Endothelial cell of umbilical vein (primary cell): ENCODE measurements at regions not wholly inside any gene's neighbourhood (a gene's known extent, or its start where the extent isn't known, plus 50 kb on each side); places are given as distances from the start of the nearest gene placed in this dataset.
"Not testable (repeated sequence)": the region's sequence is repeated elsewhere in the genome, so short reads cannot be mapped to it uniquely, and the experiment has no call there.

Experiments used
- BruUV-seq: library from RNA; stranded (reverse); fragments of 400-500 nt; replicated peaks from 2 replicates; lab custom pipeline; 2021; lab: Mats Ljungman, UMichigan
- CTCF ChIA-PET: fragments of 300-600, 350-600 bp; sonication (Branson Sonifier 250); formaldehyde crosslinking; loops from one replicate; lab custom pipeline; 2021; ENCODE audit warnings: antibody characterized with exemption, inconsistent platforms; lab: Charles Lee
- POLR2A ChIA-PET: fragments of 300-600, 350-600 bp; sonication (Branson Sonifier 250); formaldehyde crosslinking; loops from one replicate; lab custom pipeline; 2021; ENCODE audit warnings: antibody characterized with exemption, inconsistent platforms; lab: Charles Lee
- DNase-seq: peaks from one replicate; pipeline ENCODE4 v3.0.0-alpha.2; 2011; ENCODE audit warnings: low read depth, low spot score
- FAIRE-seq: peaks from 2 replicates; lab custom pipeline; 2011; peaks lifted over from hg19 to GRCh38; lab: Jason Lieb, UNC
- H2AFZ ChIP-seq: 2 replicates; pipeline ENCODE4 v1.6.0; 2012; ENCODE audit warnings: low read depth, low read length, control low read depth, inconsistent platforms
- H3K27ac ChIP-seq: 2 replicates; pipeline ENCODE4 v1.5.1; 2011; ENCODE audit warnings: low read depth, mild to moderate bottlenecking, control low read depth, low read length, moderate library complexity; ENCODE audit not compliant: insufficient read depth
- H3K27me3 ChIP-seq, 2 experiments: 2 replicates each; pipeline versions ENCODE4 v1.6.0 to v1.6.1; 2011; ENCODE audit warnings: low read length in 2 of 2, mixed read lengths in 1 of 2; ENCODE audit not compliant: control insufficient read depth in 2 of 2, insufficient read depth in 2 of 2
- H3K36me3 ChIP-seq, 2 experiments: 2 replicates in 1 of 2; 3 replicates in 1 of 2; pipeline ENCODE4 v1.5.1; 2011; ENCODE audit warnings: low read length in 2 of 2, mild to moderate bottlenecking in 1 of 2, moderate library complexity in 1 of 2; ENCODE audit not compliant: control insufficient read depth in 2 of 2, insufficient read depth in 2 of 2; ENCODE audit errors: extremely low read depth in 1 of 2
- H3K4me1 ChIP-seq: 3 replicates; pipeline ENCODE4 v1.5.1; 2011; ENCODE audit warnings: mild to moderate bottlenecking, low read length; ENCODE audit not compliant: control insufficient read depth, insufficient read depth; ENCODE audit errors: extremely low read depth
- H3K4me2 ChIP-seq: 2 replicates; pipeline ENCODE4 v1.6.1; 2011; ENCODE audit warnings: low read length, control low read depth, mixed read lengths; ENCODE audit not compliant: insufficient read depth
- H3K4me3 ChIP-seq, 3 experiments: fragments of 200-600 bp in 1 of 3; sonication (generic), shearing (Covaris generic) in 1 of 3; replicated peaks in 1 of 3; 2 replicates each; pipeline ENCODE4 v1.5.1; 2011 to 2016; ENCODE audit warnings: control low read depth in 3 of 3, low read length in 3 of 3, mild to moderate bottlenecking in 2 of 3, inconsistent platforms in 1 of 3, low read depth in 1 of 3, moderate library complexity in 1 of 3; ENCODE audit not compliant: insufficient read depth in 1 of 3
- H3K79me2 ChIP-seq: 2 replicates; pipeline ENCODE4 v1.6.0; 2012; ENCODE audit warnings: low read length, inconsistent platforms; ENCODE audit not compliant: control insufficient read depth, insufficient read depth
- H3K9ac ChIP-seq: replicated peaks from 2 replicates; pipeline ENCODE3; 2011; ENCODE audit warnings: low read length, control low read depth; ENCODE audit not compliant: insufficient read depth; ENCODE audit errors: extremely low read depth
- H3K9me1 ChIP-seq: replicated peaks from 3 replicates; pipeline ENCODE4 v1.6.0; 2011; ENCODE audit warnings: mild to moderate bottlenecking, low read length; ENCODE audit not compliant: control insufficient read depth, insufficient read depth; ENCODE audit errors: extremely low read depth
- H3K9me3 ChIP-seq: replicated peaks from 2 replicates; pipeline ENCODE4 v1.5.1; 2012; ENCODE audit warnings: low read length, inconsistent platforms; ENCODE audit not compliant: control insufficient read depth, insufficient read depth
- H4K20me1 ChIP-seq: replicated peaks from 2 replicates; pipeline ENCODE3; 2011; ENCODE audit warnings: mild to moderate bottlenecking, low read length; ENCODE audit not compliant: control insufficient read depth, insufficient read depth; ENCODE audit errors: extremely low read depth
- GATA2 ChIP-seq: IDR thresholded peaks from 2 replicates; pipeline ENCODE4 v1.7.0; 2011; ENCODE audit warnings: low read depth, mild to moderate bottlenecking, moderate library complexity, mixed read lengths, low read length; ENCODE audit not compliant: insufficient read length, insufficient read depth
- MYC ChIP-seq: IDR thresholded peaks from one replicate; pipeline ENCODE4 v1.6.1; 2011; ENCODE audit warnings: mild to moderate bottlenecking, low read depth, low read length
- dilution Hi-C: fragments of 300-500 bp; cut with MboI; formaldehyde crosslinking; loops from one replicate; pipeline ENCODE4 v1.15.0; 2019; ENCODE audit warnings: low sequenced_read_pairs; ENCODE audit not compliant: extremely low pct_ligation_motif_present
- intact Hi-C: fragments of 100-400 bp; cut with micrococcal nuclease; formaldehyde crosslinking; loops from one replicate; pipeline ENCODE4 v1.10.0; 2022

DNA sequence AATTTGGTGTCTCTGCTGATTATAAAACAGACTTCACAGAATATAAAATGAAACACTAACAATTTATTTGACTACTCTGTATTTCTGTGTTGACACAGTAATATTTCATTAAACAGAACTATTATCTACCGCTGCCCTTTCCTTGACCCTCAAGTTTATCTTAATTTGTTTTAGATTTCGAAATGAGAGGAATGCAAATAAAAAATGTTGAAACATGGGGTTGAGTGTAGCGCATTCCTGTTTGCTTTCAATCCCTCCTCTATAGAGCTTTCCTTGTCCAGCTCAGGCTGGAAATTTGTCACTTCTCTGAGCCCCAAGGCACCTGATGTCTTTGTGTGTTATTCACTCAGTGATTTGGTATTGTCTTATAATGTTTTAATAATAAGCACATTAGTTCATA, 550.2 kb downstream of the ZBBX start:
- Histone ChIP-seq H3K4me3 (no peak overlapping the region), H3K9me3 (no peaks in the 10 kb centered on the region), H3K27me3 (no peaks in the 10 kb centered on the region), H4K20me1 (no peaks in the 10 kb centered on the region), H3K9me1 (no peaks in the 10 kb centered on the region), H3K4me1 (no peaks in the 10 kb centered on the region), H2AFZ (no peak overlapping the region), H3K79me2 (no peaks in the 10 kb centered on the region), H3K27ac (no peak overlapping the region), H3K9ac (no peak overlapping the region), H3K36me3 (no peaks in the 10 kb centered on the region), H3K4me2 (no peak overlapping the region)
- ChIA-PET POLR2A (no interaction called here), CTCF (no interaction called here)
- FAIRE-seq = no peak
- DNase-seq = no peak
- intact Hi-C loops = no loop called here
- no TSS peak for BruUV-seq
- dilution Hi-C loops = no loop called here
- TF ChIP-seq MYC = no peak

DNA sequence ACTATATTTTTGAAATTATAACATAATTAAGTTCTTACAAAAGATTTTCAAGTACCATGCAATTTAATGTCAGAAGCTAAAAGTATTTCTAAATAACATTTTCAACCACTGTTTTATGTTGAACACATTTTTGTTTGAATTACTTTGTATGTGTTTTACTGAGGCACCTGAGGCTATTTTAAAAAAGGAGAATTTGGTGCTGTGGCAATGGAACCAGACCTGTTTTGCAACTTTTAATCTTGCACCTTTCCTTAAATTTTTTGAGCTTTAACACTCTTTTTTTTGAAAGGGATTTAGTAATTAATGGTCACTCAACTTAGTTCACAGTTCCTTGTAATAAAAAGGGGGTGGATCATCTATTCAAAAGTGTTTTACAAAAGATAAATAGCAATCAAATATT, 561.6 kb downstream of the ZBBX start:
- Histone ChIP-seq H3K9me1 (no peaks in the 10 kb centered on the region), H2AFZ (no peak overlapping the region), H3K36me3 (no peaks in the 10 kb centered on the region), H3K9me3 (no peaks in the 10 kb centered on the region), H3K79me2 (no peaks in the 10 kb centered on the region), H3K4me2 (no peak overlapping the region), H3K4me1 (no peaks in the 10 kb centered on the region), H3K4me3 (no peak overlapping the region), H3K27me3 (no peaks in the 10 kb centered on the region), H4K20me1 (no peaks in the 10 kb centered on the region), H3K27ac (no peak overlapping the region), H3K9ac (no peak overlapping the region)
- no TSS peak for BruUV-seq
- POLR2A ChIA-PET = no interaction called here
- no peak for TF ChIP-seq GATA2
- intact Hi-C loops (no loop called here), dilution Hi-C loops (no loop called here)
- CTCF ChIA-PET = no interaction called here
- FAIRE-seq (no peak), DNase-seq (no peak)

- H3K9ac ChIP-seq, BruUV-seq, H3K27ac ChIP-seq, H3K79me2 ChIP-seq, dilution Hi-C loops, H3K36me3 ChIP-seq, POLR2A ChIA-PET, FAIRE-seq, H3K27me3 ChIP-seq, H3K4me3 ChIP-seq, intact Hi-C loops, H3K4me2 ChIP-seq, H3K9me1 ChIP-seq, DNase-seq, H2AFZ ChIP-seq, CTCF ChIA-PET, H4K20me1 ChIP-seq, H3K4me1 ChIP-seq, H3K9me3 ChIP-seq: not testable (repeated sequence)
Measured at GRCh38 chr3:166817269-166817668, 562.8 kb downstream of the ZBBX start.
